Posterior cingulate gyrus (tissue), 11 donors: ENCODE measurements at regions not wholly inside any gene's neighbourhood (a gene's known extent, or its start where the extent isn't known, plus 50 kb on each side); places are given as distances from the start of the nearest gene placed in this dataset.
"Not testable (repeated sequence)": the region's sequence is repeated elsewhere in the genome, so short reads cannot be mapped to it uniquely, and the experiment has no call there.

ENCODE experiments used
- DNase-seq, 10 donors: peaks; one replicate each; pipeline versions ENCODE4 v3.0.0 to v3.0.0-alpha.2; 2020 to 2021; ENCODE audit warnings: mixed read lengths in 3 of 10
- intact Hi-C: fragments of 100-400 bp; cut with DNase I; formaldehyde crosslinking; loops from one replicate; pipeline ENCODE4 v1.15.1; 2023

DNA sequence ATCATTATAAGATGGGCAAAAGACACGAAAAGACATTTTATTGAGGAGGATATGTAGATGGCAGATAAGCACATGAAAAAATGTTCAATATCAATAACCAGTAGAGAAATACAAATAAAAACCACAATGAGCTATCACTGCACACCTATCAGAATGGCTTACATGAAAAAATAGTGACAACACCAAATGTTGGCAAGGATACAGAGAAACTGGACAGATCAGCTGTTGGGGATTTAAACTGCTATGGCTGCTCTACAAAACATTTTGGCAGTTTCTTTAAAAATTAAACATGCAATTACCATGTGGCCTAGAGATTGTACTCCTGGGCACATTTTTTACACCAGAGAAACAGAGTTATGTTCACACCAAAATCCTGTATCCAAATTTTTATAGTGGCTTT is 172.7 kb upstream of the TENT5A start:
- intact Hi-C loops = no loop called here

DNA sequence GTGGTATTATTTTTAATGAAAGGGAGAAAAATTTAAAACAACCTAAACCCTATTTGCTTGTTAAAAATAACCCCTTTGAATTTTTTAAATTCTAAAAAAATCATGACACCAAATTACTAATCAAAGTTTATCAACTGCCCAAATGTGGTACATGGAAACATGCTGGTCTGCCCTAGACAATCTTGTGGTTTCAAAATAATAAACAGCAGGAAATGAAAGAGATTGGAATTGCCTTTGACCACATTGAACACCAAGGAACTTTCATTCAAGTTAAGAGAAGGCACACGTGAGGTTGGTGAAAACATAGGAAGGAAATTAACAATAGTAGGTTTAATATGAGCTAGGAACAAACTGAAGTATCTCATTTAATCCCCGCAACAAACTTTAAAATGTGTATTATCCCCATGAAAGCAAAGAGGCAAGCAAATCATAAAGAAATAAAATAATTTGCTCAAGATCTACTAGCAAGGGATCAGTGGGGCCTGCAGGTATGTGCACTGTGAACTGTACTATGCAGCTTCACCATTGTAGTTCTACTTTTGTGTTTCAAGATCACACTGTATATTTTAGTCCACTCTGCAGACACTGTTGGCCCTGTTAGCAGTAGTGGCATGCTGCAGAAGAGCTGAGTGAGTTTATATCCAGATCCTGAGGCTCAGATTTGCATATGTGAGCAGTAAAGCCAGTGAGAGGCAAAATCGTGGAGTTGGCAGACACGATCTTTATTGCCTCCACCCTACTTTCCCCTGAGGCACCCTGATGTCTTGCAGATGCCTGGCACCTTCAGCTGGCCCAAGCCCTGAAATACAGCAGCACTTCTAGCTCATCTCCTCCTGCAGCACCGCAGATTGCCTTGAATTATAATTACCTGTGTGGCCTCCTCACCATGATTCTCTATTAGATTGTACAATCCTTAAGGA is 157.8 kb upstream of the TENT5A start:
- intact Hi-C loops = no loop called here
- peak in 1 of 10 donors; percentile 3 for DNase-seq

More for the DNA sequence above, 172.7 kb upstream of the TENT5A start:
- no peak for DNase-seq

DNA sequence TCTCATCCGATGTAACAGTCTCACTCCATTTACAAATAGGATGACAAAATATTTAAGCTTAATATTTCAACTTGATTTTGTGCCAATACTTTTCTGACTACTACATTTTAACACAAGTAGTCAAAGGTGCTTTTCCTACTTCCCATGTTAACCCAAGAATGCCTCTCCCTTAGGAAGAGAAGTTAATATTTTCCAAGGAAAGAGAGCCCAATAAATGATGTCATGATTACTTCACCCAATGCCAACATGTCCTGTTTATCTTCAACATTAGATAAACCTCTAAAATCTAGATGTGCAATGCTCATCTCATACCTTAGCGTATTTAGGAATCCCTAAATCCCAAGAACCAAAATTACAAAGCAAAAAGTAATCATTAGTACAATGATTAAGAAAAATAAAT is 156.7 kb upstream of the TENT5A start:
- no peak for DNase-seq
- intact Hi-C loops = no loop called here

DNA sequence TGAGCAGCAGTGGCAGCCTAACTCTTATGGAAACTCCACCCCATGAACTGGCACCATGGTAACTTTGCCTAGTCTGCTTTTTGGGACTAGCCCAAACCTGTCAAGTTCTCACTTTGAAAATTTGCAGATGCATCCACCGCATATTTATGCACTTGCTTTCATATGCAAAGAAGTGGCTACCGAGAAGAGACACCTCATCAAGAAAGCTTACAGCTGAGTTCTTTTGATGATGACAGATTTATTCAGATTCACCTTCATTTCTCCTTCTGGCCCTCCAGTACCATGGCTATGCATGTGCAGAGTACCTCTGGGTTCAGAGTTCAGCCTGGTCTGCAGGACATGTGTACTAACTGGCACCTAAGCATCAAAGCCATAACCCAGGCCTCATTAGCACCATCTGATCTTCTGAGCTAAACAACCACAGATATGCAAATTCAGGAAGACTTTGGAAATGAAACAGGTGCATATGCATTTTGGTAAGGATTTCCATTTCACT is 154.3 kb upstream of the TENT5A start:
- intact Hi-C loops = no loop called here
- no peak for DNase-seq

DNA sequence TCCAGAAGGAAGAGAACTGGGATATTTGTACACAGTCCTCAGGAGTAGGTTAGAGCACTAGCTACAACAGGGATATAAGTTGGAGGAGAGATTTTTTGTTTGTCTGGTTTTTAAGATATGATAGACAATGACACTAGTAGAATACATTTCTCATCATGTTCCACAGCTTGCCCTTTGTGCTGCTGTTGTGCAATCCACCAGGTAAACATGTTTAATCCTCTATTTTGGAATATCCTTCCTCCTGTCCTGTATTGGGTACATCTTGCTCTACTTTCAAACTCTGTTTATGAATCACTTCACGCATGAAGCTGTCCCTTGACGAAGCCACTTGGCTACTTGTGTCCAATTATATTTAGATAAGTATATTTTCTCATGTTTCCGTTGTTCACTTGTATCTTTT is 153.6 kb upstream of the TENT5A start:
- intact Hi-C loops = no loop called here
- DNase-seq = no peak

DNA sequence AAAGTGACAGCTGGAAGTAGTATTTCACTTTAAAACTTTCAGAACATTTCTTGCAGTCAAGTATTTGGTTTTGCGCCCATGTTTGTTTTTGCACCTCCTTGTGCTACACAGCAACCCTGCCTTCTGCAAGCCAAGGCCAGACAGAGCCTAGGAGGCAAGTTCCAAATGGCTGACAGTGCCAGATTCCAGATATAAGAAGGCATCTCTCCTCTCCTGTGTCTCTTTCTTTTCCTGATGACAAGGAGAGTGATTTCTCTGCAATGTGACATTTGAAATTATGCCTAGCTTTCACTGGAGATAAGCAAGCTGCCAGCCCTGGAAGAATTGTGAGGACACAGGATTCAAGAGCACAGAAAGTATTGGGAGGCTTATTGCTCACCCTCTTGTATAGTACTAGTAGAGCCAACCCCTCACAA is 149.1 kb upstream of the TENT5A start:
- intact Hi-C loops = no loop called here

DNA sequence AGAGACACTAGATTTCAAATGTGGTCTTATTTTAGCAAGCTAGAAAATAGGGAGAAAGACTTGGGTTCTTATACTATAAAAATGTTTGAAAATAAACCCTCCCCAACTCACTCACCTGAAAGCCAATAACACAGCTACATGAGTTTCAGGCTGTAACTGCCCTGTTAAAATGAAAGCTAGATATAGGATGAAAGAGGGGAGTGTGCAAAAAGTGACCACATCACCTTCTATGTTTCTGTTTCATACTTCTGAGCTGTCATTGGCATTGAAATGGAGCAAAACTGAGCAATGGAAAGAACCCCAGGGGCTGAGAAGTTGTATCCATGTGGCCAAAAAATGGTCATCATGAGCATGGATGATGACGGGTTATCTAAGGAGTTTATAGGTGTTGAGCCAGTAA is 148.1 kb upstream of the TENT5A start:
- intact Hi-C loops = no loop called here
- DNase-seq = no peak

More for the DNA sequence above, 149.1 kb upstream of the TENT5A start:
- DNase-seq = no peak

DNA sequence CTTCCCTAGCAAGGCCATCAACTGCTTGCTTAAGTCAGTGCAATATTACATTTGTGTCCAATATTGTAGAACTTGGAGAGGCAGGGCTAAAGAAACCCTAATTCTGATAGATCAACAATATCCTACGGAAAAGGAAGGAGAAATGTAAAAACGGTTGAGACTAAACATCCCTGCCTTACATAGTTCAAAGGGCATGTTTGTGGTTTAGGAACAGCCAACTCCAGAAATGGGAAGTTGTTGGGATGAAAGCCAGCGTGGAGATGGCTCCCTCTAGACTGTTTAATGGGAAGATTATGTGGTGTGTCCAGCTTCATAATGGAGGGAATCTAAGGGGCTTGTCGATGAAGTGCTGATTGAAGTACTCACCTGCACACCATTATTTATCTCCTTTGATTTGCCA is 145.3 kb upstream of the TENT5A start:
- no peak for DNase-seq
- intact Hi-C loops = loop anchor here (10.0 kb wide), 1 partner anchor 143 kb away; the partner anchor contains the start of gene TENT5A

DNA sequence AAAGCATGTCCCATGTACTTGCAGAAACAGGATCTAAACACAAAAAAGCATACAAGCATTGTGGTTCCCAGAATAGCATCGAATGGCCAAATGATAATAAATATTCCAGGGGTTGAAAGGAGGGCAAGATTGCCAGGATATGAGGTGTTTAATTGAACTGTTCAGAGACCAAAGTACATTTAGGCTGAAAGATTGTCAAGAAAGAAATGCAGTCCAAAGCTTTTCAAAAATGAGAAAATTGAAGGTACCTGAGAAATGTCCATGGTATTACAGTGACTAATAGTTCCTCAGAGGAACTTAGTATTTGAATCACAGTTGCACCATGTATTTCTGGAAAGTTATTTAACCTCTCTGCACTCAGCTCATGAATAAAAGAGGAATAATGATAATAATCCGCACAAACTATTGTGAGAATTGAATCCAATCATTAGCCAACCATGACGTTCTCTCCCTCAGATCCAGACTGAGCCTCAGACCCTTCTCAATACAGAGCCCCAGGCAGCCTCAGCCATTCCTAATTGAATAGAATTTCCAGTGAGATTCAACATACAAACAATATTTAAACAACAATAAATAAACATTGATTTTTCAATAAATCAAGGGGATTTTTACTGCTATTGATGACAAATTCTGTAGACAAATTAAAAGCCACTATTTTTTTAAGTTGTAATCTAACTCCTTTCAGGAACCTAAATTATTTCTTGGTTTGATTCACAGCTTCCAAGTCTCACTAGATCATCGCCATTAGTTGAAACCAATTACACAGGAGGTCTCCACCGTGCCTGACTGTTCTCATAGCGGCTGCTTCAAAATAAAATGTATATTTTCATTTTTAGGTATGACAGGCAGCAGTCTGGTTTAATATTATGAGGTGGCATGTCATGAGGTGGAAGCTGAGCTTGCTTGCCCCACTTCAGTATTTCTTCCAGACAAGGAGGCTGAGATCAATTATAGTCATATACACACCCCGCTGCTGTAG is 144.3 kb upstream of the TENT5A start:
- intact Hi-C loops = loop anchor here (10.0 kb wide), 1 partner anchor 142 kb away; the partner anchor contains the start of gene TENT5A
- no peak for DNase-seq

DNA sequence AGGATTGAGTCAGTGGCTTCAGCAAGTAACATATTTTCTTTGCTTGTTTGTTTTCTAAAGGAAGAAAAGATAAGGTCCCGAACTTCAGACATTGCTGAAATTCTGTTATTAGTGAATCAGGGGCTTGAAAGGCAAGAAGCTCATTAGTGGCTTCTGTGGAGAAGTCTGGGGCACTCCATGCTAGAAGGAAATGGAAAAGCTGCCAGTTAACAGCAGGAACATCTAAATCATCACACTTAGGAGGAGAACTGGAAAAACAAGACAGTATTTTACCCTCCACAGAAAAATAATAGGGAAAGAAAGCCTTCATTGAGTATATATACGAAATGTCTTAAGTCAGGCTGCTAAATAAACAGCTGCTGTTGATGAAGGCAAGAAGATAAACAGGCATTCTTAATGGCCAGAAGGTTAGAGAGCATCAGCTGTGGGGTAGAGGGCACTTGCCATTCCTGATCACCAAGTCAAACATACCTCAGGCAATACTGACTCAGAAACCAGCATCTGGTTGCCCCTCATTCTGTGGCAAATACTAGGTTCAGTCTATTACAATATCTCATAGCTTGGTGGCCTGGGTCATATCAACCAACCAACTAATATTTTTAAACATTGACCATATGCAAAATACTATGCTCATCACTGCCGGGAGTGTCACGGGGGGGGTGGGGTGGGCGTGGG is 143.2 kb upstream of the TENT5A start:
- intact Hi-C loops = loop anchor here (10.0 kb wide), 1 partner anchor 141 kb away; the partner anchor contains the start of gene TENT5A

DNA sequence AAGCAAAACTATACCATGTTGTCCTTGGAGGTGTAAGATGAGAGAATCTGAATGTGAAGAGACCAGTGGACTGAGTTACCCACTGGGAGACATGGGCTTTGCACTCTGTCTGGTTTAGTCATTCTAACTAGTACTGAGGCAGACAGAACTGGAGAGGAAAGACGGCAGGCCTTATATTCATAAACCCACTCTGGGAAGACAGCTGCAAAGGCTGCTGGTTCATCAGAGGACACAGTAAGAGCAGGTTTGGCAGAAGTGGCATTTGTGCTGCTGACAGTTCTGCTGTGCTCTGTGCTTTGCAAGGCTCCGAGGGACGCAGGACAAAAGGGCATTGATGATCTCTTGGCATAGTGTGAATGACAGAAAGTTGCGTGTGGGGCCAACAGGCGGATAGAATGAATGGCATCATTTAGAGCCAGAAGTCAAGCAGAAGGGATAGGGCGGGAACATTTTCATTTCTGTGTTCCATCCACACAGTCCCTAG is 142.3 kb upstream of the TENT5A start:
- DNase-seq = peak; percentile 55 to 97 (median 77)
- intact Hi-C loops = loop anchor here (10.0 kb wide), 1 partner anchor 140 kb away; the partner anchor contains the start of gene TENT5A

More for the DNA sequence above, 143.2 kb upstream of the TENT5A start:
- no peak for DNase-seq

DNA sequence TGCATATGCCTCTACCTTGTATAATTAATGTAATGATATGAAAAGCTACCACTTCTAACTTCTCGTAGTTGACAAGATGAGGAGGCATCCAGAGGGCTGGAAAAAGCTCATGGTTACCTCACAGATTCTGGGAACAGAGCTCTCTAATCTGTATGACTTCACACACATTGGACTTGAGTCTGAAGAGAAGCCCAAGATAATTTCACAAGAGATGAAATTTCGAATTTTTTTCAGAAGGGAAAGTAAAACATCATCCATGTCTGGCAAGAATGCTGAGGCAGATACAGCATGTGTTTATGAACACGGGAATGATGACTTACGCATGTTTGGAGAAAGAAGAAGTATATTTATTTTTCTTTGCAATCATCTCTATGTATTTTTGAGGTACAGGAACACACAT is 141.8 kb upstream of the TENT5A start:
- intact Hi-C loops = loop anchor here (10.0 kb wide), 1 partner anchor 140 kb away; the partner anchor contains the start of gene TENT5A
- no peak for DNase-seq

DNA sequence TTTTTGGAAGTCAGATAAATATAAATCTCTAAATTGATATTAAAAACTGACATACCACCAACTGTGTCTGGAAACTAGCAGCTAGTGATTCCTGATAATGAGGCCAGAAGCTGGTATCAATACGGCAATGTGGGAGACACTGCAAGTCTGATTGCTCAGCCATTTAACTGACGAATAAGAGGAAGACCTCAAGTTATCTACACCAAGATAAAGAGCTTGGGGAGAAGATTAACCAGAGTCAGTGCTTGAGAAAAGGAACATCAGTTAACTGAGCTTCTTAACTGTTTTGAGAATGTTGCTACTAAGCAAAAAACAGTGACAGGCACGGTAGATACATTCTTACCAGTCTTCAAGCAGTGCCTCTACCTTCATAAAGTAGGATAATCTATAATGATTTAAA is 140.4 kb upstream of the TENT5A start:
- DNase-seq = no peak
- intact Hi-C loops = loop anchor here (10.0 kb wide), 1 partner anchor 138 kb away; the partner anchor contains the start of gene TENT5A

DNA sequence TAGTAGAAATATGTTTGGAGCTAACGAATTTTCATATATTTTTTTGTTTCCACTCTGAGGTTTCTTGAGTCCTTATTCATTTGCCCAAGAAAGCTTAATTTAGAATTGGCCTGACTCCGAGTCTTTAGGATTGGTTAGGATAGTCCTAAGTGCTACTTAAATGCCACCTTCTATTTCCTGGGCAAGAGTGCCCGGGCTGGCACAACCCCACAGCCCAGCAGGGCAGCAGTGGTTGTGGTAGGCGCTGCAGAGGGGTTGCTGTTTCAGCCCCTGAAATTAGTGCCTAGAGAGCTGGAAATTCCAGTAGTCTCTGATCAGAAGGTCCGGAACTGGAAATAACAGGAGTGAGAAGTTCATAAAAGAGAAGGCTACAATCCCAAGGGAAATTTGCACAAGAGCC is 139.4 kb upstream of the TENT5A start:
- intact Hi-C loops = loop anchor here (10.0 kb wide), 1 partner anchor 137 kb away; the partner anchor contains the start of gene TENT5A

DNA sequence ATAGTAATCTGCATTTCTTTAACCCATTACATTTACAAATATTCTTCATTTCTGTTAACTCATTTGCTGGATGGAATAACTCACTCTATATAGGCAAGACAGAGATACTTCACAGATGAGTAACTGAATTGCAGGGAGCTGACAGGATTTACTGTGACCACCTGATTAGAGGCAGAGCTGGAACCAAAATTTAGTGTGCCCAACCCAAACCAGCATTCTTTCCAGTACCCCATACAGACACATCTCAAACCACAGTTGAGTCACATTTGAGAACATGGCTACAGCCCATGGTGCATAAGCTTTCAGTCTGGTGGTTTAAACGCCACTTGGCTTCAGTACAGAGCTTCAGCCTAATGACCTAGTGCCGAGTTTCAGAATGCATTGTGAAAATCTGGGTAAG is 138.4 kb upstream of the TENT5A start:
- intact Hi-C loops = loop anchor here (10.0 kb wide), 1 partner anchor 136 kb away; the partner anchor contains the start of gene TENT5A
- DNase-seq = no peak

More for the DNA sequence above, 139.4 kb upstream of the TENT5A start:
- DNase-seq = no peak

DNA sequence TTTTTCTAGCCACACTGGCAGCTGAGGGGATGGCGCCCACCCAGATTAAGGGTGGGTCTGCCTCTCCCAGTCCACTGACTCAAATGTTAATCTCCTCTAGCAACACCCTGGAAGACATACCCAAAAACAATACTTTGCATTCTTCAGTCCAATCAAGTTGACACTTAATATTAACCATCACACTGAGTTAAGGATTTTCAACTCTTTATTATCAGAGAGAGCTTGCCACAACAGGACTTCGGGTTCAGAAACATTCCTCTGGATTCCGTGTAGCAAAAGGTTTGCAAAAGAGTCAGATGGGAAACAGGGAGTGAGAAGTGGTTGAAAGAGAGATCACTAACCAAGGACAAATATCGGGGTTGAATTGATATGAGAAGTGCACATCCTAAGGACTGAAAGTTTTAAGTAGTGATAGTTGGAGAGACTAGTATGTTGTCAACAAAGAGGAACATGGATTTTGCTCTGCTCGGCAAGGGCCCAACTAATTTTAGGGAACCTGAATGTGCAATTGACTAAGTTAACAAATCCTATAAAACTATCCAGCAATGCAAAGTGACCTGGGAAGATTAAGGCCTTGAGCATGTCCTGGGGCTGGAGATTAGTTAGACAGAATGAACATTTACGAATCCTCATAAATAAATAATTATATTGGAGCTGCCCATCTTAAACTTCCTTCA is 137.0 kb upstream of the TENT5A start:
- DNase-seq = peak in 1 of 10 donors; percentile 71
- intact Hi-C loops = loop anchor here (10.0 kb wide), 1 partner anchor 135 kb away; the partner anchor contains the start of gene TENT5A

DNA sequence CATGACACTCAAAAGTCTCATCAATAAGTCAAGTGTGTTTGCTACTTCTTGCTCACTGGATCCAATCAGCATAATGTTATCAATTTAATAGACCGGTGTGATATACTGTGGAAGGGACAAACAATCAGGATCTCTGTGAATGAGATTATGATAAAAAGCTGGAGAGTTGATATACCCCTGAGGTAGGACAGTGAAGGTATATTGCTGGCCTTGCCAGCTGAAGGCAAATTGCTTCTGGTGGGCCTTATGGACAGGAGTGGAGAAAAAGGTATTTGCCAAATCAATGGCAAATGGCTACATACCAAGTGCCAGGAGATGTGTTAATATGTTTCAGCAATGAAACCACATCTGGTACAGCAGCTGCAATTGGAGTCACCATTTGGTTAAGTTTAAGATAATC is 134.4 kb upstream of the TENT5A start:
- intact Hi-C loops, DNase-seq: not testable (repeated sequence)

DNA sequence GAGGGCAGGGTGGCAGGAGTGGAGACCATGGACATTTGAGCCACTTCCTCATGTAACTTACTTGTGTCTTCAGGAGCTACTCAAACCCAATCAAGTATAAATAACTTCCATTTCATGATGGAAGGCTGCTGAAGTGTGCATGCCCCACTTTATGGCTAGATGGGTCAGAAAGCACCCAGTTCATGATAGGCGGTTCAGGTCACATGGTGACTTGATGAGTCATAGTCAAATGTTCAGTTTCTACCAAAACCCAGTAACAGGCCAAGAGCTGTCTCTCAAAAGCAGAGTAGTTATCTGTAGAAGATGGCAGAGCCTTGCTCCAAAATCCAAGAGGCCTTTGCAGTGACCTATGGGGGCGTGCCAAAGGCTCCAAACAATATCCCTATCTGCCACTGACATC is 133.7 kb upstream of the TENT5A start:
- no peak for DNase-seq

DNA sequence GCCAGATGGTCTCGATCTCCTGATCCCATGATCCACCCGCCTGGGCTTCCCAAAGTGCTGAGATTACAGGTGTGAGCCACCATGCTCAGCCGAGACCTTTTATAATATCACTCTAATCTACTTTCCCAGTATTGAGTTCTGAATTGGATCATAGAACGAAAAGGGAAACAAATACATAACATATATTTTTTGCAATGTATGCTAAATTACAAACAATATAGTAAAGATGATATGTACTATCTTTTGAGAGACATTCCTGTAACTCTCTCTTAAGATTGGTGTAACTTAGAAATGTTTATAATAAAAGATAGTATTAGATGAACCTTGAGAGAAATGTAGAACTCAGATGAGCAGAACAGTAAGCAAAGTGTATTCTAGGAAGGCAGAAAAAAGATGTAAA is 129.2 kb upstream of the TENT5A start:
- intact Hi-C loops = no loop called here
- no peak for DNase-seq

More for the DNA sequence above, 133.7 kb upstream of the TENT5A start:
- intact Hi-C loops = no loop called here
